SK-N-SH (cell line): ENCODE measurements at regions not wholly inside any gene's neighbourhood (a gene's known extent, or its start where the extent isn't known, plus 50 kb on each side); places are given as distances from the start of the nearest gene placed in this dataset.

Experiments used
- CTCF ChIA-PET: fragments of 300-600, 350-600 bp; formaldehyde crosslinking; extraction: SDS; loops from one replicate; lab custom pipeline; 2021; lab: Yijun Ruan, JAX
- POLR2A ChIA-PET: fragments of 350-600 bp; sonication (Branson Sonifier 250); formaldehyde crosslinking; extraction: SDS; loops from one replicate; lab custom pipeline; 2020; ENCODE audit warnings: antibody characterized with exemption, inconsistent platforms; lab: Yijun Ruan, JAX
- DNase-seq: peaks from one replicate; pipeline ENCODE4 v3.0.0; 2012
- H2AFZ ChIP-seq: fragments of 200-600 bp; sonication (generic); 2 replicates; pipeline ENCODE4 v1.8.1; 2016; ENCODE audit warnings: antibody characterized with exemption, mild to moderate bottlenecking, low read depth
- H3F3A ChIP-seq: fragments of 200-600 bp; sonication (generic); replicated peaks from 2 replicates; pipeline ENCODE3; 2016; ENCODE audit warnings: antibody characterized with exemption, mild to moderate bottlenecking; ENCODE audit not compliant: insufficient read depth
- H3K27ac ChIP-seq, 2 experiments: fragments of 200-500 bp in 1 of 2; fragments of 200-600 bp in 1 of 2; sonication (Bioruptor generic) in 1 of 2; sonication (generic), shearing (Covaris generic) in 1 of 2; 2 replicates each; pipeline versions ENCODE4 v1.5.1 to v1.6.1; 2014 to 2016; ENCODE audit warnings: low read depth in 2 of 2, inconsistent platforms in 1 of 2, low read length in 1 of 2, mild to moderate bottlenecking in 1 of 2, mixed read lengths in 1 of 2
- H3K27me3 ChIP-seq: fragments of 200-600 bp; sonication (generic), shearing (Covaris generic); 2 replicates; pipeline ENCODE4 v1.6.1; 2016; ENCODE audit warnings: mixed run types; ENCODE audit not compliant: insufficient read depth
- H3K36me3 ChIP-seq, 2 experiments: fragments of 200-500 bp in 1 of 2; fragments of 200-600 bp in 1 of 2; sonication (Bioruptor generic) in 1 of 2; sonication (generic) in 1 of 2; replicated peaks in 1 of 2; 2 replicates each; pipeline versions ENCODE3 to v1.5.1; 2014 to 2016; ENCODE audit warnings: low read length in 1 of 2, mild to moderate bottlenecking in 1 of 2; ENCODE audit not compliant: insufficient read depth in 2 of 2, control insufficient read depth in 1 of 2
- H3K4me1 ChIP-seq, 2 experiments: fragments of 200-500 bp in 1 of 2; fragments of 200-600 bp in 1 of 2; sonication (Bioruptor generic) in 1 of 2; sonication (generic), shearing (Covaris generic) in 1 of 2; 2 replicates each; pipeline versions ENCODE4 v1.5.1 to v1.6.1; 2014 to 2016; ENCODE audit warnings: low read depth in 1 of 2, low read length in 1 of 2, mixed run types in 1 of 2; ENCODE audit not compliant: insufficient read depth in 2 of 2, control insufficient read depth in 1 of 2
- H3K4me2 ChIP-seq: fragments of 200-600 bp; sonication (generic), shearing (Covaris generic); 2 replicates; pipeline ENCODE4 v1.6.1; 2017; ENCODE audit warnings: mixed run types
- H3K4me3 ChIP-seq, 2 experiments: fragments of 200-500 bp in 1 of 2; fragments of 200-600 bp in 1 of 2; sonication (Bioruptor generic) in 1 of 2; sonication (generic), shearing (Covaris generic) in 1 of 2; 2 replicates each; pipeline versions ENCODE4 v1.5.1 to v1.8.1; 2014 to 2016; ENCODE audit warnings: low read depth in 2 of 2, inconsistent platforms in 1 of 2, low read length in 1 of 2, mild to moderate bottlenecking in 1 of 2, mixed read lengths in 1 of 2, moderate library complexity in 1 of 2
- H3K79me2 ChIP-seq: fragments of 200-600 bp; sonication (generic); 2 replicates; pipeline ENCODE4 v1.8.1; 2017; ENCODE audit warnings: mild to moderate bottlenecking; ENCODE audit not compliant: insufficient read depth
- H3K9ac ChIP-seq: fragments of 200-600 bp; sonication (generic); 2 replicates; pipeline ENCODE4 v1.6.1; 2017; ENCODE audit warnings: mixed run types
- H3K9me2 ChIP-seq: fragments of 200-600 bp; sonication (generic); 2 replicates; pipeline ENCODE4 v1.6.1; 2017; ENCODE audit warnings: mixed run types
- H3K9me3 ChIP-seq: fragments of 200-600 bp; sonication (generic); 2 replicates; pipeline ENCODE4 v1.6.1; 2017; ENCODE audit warnings: mixed run types, mild to moderate bottlenecking, moderate library complexity
- H4K20me1 ChIP-seq: fragments of 200-600 bp; sonication (generic); 2 replicates; pipeline ENCODE4 v1.6.1; 2017; ENCODE audit warnings: mild to moderate bottlenecking, mixed run types; ENCODE audit not compliant: insufficient read depth
- NFIC ChIP-seq: IDR thresholded peaks from 2 replicates; pipeline ENCODE4 v1.4.0; 2012; ENCODE audit warnings: borderline replicate concordance
- PBX3 ChIP-seq: IDR thresholded peaks from 2 replicates; pipeline ENCODE4; 2012
- RCOR1 ChIP-seq: fragments of 150-350 bp; IDR thresholded peaks from 2 replicates; pipeline ENCODE4 v1.6.1; 2017; ENCODE audit warnings: antibody characterized with exemption, low read length
- REST ChIP-seq: IDR thresholded peaks from 2 replicates; pipeline ENCODE4 v1.6.1; 2012; ENCODE audit warnings: mild to moderate bottlenecking, low read depth, low read length, moderate library complexity
- RFX5 ChIP-seq: IDR thresholded peaks from 2 replicates; pipeline ENCODE4 v1.6.1; 2012; ENCODE audit warnings: mild to moderate bottlenecking, improper control_type of control experiment, low read length
- SIN3A ChIP-seq: IDR thresholded peaks from 2 replicates; pipeline ENCODE4 v1.6.1; 2012; ENCODE audit warnings: low read depth, mild to moderate bottlenecking, low read length, moderate library complexity, borderline replicate concordance
- SMC3 ChIP-seq: IDR thresholded peaks from 2 replicates; pipeline ENCODE4 v1.6.1; 2012; ENCODE audit warnings: low read depth, low read length, improper control_type of control experiment
- TAF1 ChIP-seq: IDR thresholded peaks from 2 replicates; pipeline ENCODE4 v1.6.1; 2012; ENCODE audit warnings: low read depth, mild to moderate bottlenecking, low read length, moderate library complexity, borderline replicate concordance
- USF2 ChIP-seq: fragments of 150-350 bp; IDR thresholded peaks from 2 replicates; pipeline ENCODE4 v1.6.1; 2017; ENCODE audit warnings: antibody characterized with exemption, low read length, low read depth, borderline replicate concordance
- WGBS: methylation state at CpG from one replicate; pipeline ENCODE4 v1.1.6; 2017; ENCODE audit warnings: low lambda C conversion rate; 5-methylcytosine and 5-hydroxymethylcytosine counted together

- CTCF ChIA-PET = interaction anchor here (1.0 to 1.3 kb wide), 2 partner anchors 12 to 18 kb away, joined by 3 to 4 read pairs; no protein-coding TSS in a partner anchor
Measured at GRCh38 chr14:105873870-105874512, 347.6 kb downstream of the TMEM121 start.

More at GRCh38 chr14:105873870-105874512, 347.6 kb downstream of the TMEM121 start:
- no peak for DNase-seq
- Histone ChIP-seq H3K9me2 (no peaks in the 10 kb centered on the region), H3K9ac (no peak overlapping the region), H3K9me3 (no peaks in the 10 kb centered on the region), H2AFZ (no peak overlapping the region), H3K36me3 (no peaks in the 10 kb centered on the region), H3K27me3 (no peaks in the 10 kb centered on the region)
- TF ChIP-seq RCOR1 = no peak
- TF ChIP-seq TAF1 = no peak
- no peak for TF ChIP-seq RFX5
- TF ChIP-seq PBX3 = no peak
- TF ChIP-seq REST = no peak
- no peak for TF ChIP-seq SIN3A
- TF ChIP-seq NFIC = no peak
- TF ChIP-seq USF2 = no peak
- no peak for TF ChIP-seq SMC3
- TF ChIP-seq, all 33 proteins: peak for 0
- H3K4me3 ChIP-seq = no peak overlapping the region
- H3K79me2 ChIP-seq = no peaks in the 10 kb centered on the region
- no peaks in the 10 kb centered on the region for H3F3A ChIP-seq
- no peak overlapping the region for H3K4me2 ChIP-seq
- H3K27ac ChIP-seq = no peak overlapping the region
- 15% methylated on average over 4 of the region's 4 CpGs for WGBS
- H4K20me1 ChIP-seq = no peaks in the 10 kb centered on the region
- POLR2A ChIA-PET = no interaction called here
- peaks cover 0 to 3% of the 10 kb centered on the region in 2 experiments; a peak in 1 of 4 replicates for H3K4me1 ChIP-seq
